ENCODE measurements at regions not wholly inside any gene's neighbourhood (a gene's known extent, or its start where the extent isn't known, plus 50 kb on each side); places are given as distances from the start of the nearest gene placed in this dataset.

DNA sequence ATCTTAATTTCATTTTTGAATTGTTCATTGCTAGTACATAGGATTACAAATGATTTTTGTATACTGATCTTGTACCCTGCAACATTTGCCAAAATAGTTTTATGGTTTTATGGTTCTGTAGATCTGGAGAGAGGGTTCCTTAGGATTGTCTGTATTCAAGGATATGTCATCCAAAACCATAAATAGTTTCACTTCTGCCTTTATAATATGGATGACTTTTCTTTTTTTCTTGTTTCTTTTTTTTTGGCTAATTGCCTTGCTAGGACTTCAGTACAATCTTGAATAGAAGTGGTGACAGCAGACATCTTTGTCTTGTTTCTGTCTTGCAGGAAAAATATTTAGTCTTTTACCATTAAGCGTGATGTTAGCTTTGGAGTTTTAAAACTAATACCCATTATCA is 383.9 kb upstream of the HS6ST1 start:
- Histone ChIP-seq H3K9me3 (no peaks in the 10 kb centered on the region), H3K4me1 (no peaks in the 10 kb centered on the region), H3K27ac (no peak overlapping the region), H3K27me3 (no peaks in the 10 kb centered on the region), H3K36me3 (no peaks in the 10 kb centered on the region), H3K4me3 (replicated peaks in 1 of 3) (no peak overlapping the region)
- intact Hi-C loops (cut with DNase I): no loop called here
- TF ChIP-seq, protein P1, sequence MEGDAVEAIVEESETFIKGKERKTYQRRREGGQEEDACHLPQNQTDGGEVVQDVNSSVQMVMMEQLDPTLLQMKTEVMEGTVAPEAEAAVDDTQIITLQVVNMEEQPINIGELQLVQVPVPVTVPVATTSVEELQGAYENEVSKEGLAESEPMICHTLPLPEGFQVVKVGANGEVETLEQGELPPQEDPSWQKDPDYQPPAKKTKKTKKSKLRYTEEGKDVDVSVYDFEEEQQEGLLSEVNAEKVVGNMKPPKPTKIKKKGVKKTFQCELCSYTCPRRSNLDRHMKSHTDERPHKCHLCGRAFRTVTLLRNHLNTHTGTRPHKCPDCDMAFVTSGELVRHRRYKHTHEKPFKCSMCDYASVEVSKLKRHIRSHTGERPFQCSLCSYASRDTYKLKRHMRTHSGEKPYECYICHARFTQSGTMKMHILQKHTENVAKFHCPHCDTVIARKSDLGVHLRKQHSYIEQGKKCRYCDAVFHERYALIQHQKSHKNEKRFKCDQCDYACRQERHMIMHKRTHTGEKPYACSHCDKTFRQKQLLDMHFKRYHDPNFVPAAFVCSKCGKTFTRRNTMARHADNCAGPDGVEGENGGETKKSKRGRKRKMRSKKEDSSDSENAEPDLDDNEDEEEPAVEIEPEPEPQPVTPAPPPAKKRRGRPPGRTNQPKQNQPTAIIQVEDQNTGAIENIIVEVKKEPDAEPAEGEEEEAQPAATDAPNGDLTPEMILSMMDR (IDR thresholded peaks at IDR 0.05): no peak
- TF ChIP-seq POLR2A (IDR thresholded peaks at IDR 0.05): no peak
- WGBS, 2 donors: 88 to 92% methylated on average over 1 of the region's 1 CpG
- DNase-seq: no peak

DNA sequence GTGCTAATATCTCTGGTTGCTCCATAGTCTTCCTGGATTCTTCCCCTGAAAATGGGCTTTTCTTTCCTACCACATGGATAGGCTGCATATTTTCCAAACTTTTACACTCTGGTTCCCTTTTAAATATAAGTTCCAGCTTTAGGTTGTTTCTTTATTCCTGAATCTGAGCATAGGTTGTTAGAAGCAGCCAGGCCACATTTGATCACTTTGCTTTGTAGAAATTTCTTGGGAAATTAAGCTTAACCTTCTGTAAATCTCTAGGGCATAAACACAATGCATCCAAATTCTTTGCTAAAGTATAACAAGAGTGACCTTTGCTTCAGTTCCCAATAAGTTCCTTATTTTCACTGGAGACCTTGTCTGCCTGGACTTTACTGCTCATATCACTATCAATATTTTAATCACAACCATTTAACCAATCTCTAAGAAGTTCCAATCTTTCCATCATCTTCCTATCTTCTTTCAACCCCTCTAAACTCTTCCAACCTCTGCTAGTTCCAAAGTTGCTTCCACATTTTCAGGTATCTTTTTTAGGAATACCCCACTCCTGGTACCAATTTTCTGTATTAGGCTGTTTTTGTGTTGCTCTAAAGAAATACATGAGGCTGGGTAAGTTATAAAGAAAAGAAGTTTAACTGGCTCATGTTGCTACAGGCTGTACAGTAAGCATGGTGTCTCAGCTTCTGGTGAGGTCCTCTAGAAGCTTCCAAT is 389.6 kb upstream of the HS6ST1 start:
- H3K27ac ChIP-seq: no peak overlapping the region
- H3K9me3 ChIP-seq: no peaks in the 10 kb centered on the region
- no peak overlapping the region for H3K4me3 ChIP-seq (replicated peaks in 1 of 3)
- no peaks in the 10 kb centered on the region for H3K4me1 ChIP-seq
- no peak for DNase-seq
- TF ChIP-seq POLR2A (IDR thresholded peaks at IDR 0.05): no peak
- TF ChIP-seq, protein P1 (IDR thresholded peaks at IDR 0.05): no peak
- intact Hi-C loops (cut with DNase I): no loop called here
- H3K36me3 ChIP-seq: no peaks in the 10 kb centered on the region
- H3K27me3 ChIP-seq: no peaks in the 10 kb centered on the region

DNA sequence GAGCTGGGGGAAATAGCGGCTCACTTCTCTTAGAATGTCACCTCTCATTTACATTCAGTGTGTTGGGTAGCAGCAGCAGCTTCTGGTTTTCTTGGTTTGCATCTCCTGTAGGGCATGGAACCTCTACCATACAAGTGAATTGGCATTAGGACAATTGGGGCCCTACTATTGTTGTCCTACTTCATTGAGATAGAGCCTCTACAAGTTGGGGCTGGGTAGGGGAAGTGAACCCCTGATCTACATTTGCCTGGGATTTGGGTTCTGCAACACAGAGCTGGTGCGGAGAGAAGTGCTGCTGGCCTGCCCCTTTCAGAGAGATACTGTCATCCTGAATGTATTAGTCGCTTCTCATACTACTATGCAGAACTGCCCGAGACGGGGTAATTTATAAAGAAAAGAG is 391.6 kb upstream of the HS6ST1 start:
- Histone ChIP-seq H3K27ac (no peak overlapping the region), H3K9me3 (no peaks in the 10 kb centered on the region), H3K4me1 (no peaks in the 10 kb centered on the region), H3K27me3 (no peaks in the 10 kb centered on the region), H3K36me3 (no peaks in the 10 kb centered on the region), H3K4me3 (replicated peaks in 1 of 3) (no peak overlapping the region)
- DNase-seq: no peak
- intact Hi-C loops (cut with DNase I): no loop called here
- 93 to 97% methylated on average over 5 of the region's 5 CpGs for WGBS, 2 donors
- TF ChIP-seq POLR2A (IDR thresholded peaks at IDR 0.05): no peak
- TF ChIP-seq, protein P1 (IDR thresholded peaks at IDR 0.05): no peak

DNA sequence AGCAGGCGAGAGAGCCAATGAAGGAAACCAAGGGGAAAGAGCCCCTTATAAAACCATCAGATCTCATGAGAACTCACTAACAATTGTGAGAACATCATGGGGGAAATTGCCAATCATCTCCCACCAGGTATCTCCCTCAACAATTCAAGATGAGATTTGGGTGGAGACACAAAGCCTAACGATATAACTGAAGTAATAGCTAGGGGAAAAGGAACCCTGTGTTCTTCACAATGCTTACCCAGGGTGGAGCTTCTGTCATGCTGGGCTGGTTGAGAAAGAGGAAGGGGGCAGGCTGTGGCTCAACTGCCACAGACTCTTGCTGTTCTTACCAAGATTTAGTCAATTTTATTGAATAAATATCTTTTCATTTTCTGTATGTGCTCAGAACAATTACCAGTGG is 392.1 kb upstream of the HS6ST1 start:
- Histone ChIP-seq H3K27ac (no peak overlapping the region), H3K4me3 (replicated peaks in 1 of 3) (no peak overlapping the region), H3K27me3 (no peaks in the 10 kb centered on the region), H3K4me1 (no peaks in the 10 kb centered on the region), H3K9me3 (no peaks in the 10 kb centered on the region), H3K36me3 (no peaks in the 10 kb centered on the region)
- TF ChIP-seq, protein P1 (IDR thresholded peaks at IDR 0.05): no peak
- TF ChIP-seq POLR2A (IDR thresholded peaks at IDR 0.05): no peak
- WGBS, 2 donors: 80 to 88% methylated on average over 2 of the region's 2 CpGs
- intact Hi-C loops (cut with DNase I): no loop called here
- no peak for DNase-seq

DNA sequence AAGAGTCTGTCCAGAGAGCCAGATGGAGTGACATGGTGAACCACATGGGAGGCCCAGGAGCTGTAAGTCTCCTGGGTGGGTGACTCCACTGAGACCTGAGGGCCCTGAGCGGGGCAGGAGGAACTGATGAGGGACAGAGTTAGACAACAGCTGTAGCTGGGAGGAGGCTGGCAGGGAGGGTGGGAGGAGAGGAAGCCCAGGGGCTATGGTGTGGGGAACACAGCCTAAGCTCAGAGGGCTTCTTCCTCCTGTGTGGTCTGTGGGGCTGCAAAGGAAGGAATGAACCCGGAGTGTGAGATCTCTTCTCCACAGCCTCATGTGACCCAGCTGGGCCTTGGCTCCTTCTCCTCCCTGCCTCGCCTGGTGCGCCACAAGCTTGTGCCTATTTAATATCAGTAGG is 395.6 kb upstream of the HS6ST1 start:
- TF ChIP-seq, protein P1 (IDR thresholded peaks at IDR 0.05): no peak
- TF ChIP-seq POLR2A (IDR thresholded peaks at IDR 0.05): no peak
- H3K36me3 ChIP-seq: no peaks in the 10 kb centered on the region
- no peak for DNase-seq
- no peaks in the 10 kb centered on the region for H3K27me3 ChIP-seq
- H3K27ac ChIP-seq: no peak overlapping the region
- H3K4me3 ChIP-seq (replicated peaks in 1 of 3): no peak overlapping the region
- intact Hi-C loops (cut with DNase I): no loop called here
- H3K9me3 ChIP-seq: no peaks in the 10 kb centered on the region
- WGBS, 2 donors: 86 to 90% methylated on average over 4 of the region's 4 CpGs
- H3K4me1 ChIP-seq: no peaks in the 10 kb centered on the region

Data from thyroid gland (tissue), 4 donors.